A673 (cell line): ENCODE measurements at regions not wholly inside any gene's neighbourhood (a gene's known extent, or its start where the extent isn't known, plus 50 kb on each side); places are given as distances from the start of the nearest gene placed in this dataset.

Experiments
- CTCF ChIP-seq: fragments of 300-800, 200-600 bp; sonication (generic); conservative IDR thresholded peaks from 2 replicates; pipeline ENCODE4 v1.5.1; 2017; ENCODE audit warnings: low read depth, mild to moderate bottlenecking, antibody characterized with exemption, low read length, moderate library complexity, mixed read lengths
- EZH2 ChIP-seq: fragments of 200-600 bp; sonication (generic); IDR thresholded peaks from 2 replicates; pipeline ENCODE4 v1.6.1; 2017; ENCODE audit warnings: borderline replicate concordance, low read depth, mild to moderate bottlenecking, mixed read lengths, antibody characterized with exemption, low read length; ENCODE audit not compliant: poor library complexity, severe bottlenecking

- TF ChIP-seq CTCF (no peak), EZH2 (no peak)
Observed at GRCh38 chr14:98162856-98163805, 1108.9 kb downstream of the BCL11B start.
